GM21526 (cell line): ENCODE measurements at regions not wholly inside any gene's neighbourhood (a gene's known extent, or its start where the extent isn't known, plus 50 kb on each side); places are given as distances from the start of the nearest gene placed in this dataset.
A peak's percentile ranks its signal among the peaks of the same experiment; 100 is the strongest.
"Not testable (repeated sequence)": the region's sequence is repeated elsewhere in the genome, so short reads cannot be mapped to it uniquely, and the experiment has no call there.

ENCODE experiments used
- ATAC-seq: cut with Tn5 transposase; IDR thresholded peaks from one replicate; pipeline ENCODE4 v1.9.1; 2021; ENCODE audit warnings: moderate library complexity; ENCODE audit not compliant: unreplicated experiment, low FRiP score

DNA sequence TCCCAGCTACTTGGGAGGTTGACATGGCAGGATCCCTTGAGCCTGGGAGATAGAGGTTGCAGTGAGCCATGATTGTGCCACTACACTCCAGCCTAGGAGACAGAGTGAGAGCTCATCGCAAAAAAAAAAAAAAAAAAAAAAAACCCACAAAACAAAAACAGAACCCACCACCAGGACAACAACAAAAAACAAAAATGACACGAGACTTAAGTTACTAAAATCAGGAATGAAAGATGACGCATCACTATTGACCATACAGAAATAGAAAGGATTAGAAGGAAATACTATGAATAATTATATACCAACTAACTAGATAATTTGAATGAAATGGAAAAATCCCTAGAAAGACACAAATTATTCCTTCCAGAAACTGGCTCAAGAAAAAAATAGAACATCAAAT is 432.4 kb upstream of the PMFBP1 start:
- ATAC-seq = no peak

DNA sequence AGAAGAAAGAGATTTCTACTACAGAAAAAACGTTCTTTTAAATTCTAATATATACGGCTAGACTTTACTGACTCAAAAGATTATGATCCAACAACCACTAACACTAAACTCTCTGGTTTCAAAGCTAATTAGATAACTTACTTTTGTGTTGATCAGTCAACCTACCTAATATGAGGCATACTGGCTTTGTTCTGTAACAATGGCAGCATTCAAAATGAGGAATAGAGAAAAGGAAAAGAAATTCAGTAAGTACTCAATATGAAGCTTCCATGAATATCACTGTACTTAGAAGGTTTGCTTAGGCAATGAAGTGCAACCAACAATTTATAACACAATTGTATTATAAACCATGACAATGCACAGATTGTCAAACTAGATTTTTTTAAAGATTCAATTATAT is 430.5 kb upstream of the PMFBP1 start:
- no peak for ATAC-seq

GRCh38 chr16:72598696-72599095 is 426.7 kb upstream of the PMFBP1 start:
- no peak for ATAC-seq

DNA sequence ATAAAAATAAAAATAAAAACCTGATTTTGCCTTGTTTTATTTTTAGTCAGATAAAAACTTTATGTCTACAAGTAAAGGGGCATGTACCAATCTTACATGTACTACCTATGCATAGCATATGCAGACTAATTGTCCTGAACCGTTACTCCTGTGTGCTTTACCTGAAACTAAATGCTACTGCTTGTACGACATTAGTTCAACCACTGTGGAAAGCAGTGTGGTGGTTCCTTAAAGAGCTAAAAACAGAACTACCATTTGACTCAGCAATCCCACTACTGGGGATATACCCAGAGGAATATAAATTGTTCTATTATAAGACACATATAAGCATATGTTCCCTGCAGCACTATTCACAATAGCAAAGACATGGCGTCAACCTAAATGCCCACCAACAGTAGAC is 426.0 kb upstream of the PMFBP1 start:
- no peak for ATAC-seq

- ATAC-seq = no peak
Observed at GRCh38 chr16:72596373-72596772, 424.4 kb upstream of the PMFBP1 start.

- peak; percentile 75 for ATAC-seq
Observed at GRCh38 chr16:72590151-72590937, 418.4 kb upstream of the PMFBP1 start.

DNA sequence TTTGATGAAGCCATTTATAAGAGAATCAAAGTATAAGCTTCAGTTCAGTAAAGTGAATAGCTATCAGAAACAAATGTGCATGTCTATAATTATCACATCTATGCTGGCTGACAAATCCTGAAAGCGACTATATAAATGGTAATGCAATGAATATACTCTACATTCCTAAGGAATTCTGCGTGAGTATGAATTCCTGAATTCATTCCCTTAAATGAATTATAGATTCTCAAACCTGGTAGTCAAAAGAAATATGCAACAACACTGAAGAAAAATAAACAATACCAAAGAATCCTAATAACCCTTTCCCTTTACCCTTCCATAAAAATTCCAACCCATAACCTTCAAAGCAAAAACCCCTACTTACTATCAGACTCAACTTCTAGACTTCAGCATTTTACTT is 416.6 kb upstream of the PMFBP1 start:
- ATAC-seq = no peak

GRCh38 chr16:72578061-72578460 is 406.1 kb upstream of the PMFBP1 start:
- not testable (repeated sequence) for ATAC-seq

- ATAC-seq = no peak
Observed at GRCh38 chr16:72576189-72576588, 404.2 kb upstream of the PMFBP1 start.

DNA sequence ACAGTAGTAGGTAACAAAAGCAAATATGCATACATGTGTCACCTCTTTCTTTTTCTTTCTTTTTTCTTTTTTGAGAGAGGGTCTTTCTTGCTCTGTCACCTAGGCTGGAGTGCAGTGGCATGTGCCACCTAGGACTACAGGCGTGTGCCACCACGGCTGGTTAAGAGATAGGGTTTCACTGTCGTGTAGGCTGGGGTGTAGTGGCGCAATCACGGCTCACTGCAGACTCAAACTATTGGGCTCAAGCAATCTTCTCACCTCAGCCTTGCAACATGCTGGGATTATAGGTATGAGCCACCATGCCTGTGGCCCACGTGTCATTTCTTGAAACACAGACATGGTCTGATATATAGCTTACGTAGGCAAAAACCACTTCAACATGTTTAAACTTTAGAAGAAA is 397.7 kb upstream of the PMFBP1 start:
- no peak for ATAC-seq

DNA sequence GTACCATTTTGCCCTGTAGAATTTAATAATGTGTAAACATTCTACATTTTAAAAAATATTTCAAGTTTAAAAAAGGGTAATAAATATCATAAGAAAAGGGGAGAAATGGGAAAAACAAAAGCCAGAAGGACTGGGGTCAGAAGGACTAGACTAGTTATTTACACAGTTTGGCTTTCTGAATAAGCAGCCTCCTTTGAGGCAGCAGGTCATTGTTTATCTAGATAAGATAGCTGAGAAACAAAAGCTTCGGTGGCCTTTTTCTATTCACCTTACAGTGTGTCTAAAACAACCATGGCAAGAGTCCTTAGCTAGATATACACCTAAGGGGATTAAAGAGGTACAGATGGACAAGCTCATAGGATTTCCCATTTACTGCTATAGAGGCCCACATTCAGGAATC is 396.5 kb upstream of the PMFBP1 start:
- no peak for ATAC-seq

- no peak for ATAC-seq
Observed at GRCh38 chr16:72566174-72566573, 394.2 kb upstream of the PMFBP1 start.

- ATAC-seq = no peak
Observed at GRCh38 chr16:72565106-72565505, 393.2 kb upstream of the PMFBP1 start.

DNA sequence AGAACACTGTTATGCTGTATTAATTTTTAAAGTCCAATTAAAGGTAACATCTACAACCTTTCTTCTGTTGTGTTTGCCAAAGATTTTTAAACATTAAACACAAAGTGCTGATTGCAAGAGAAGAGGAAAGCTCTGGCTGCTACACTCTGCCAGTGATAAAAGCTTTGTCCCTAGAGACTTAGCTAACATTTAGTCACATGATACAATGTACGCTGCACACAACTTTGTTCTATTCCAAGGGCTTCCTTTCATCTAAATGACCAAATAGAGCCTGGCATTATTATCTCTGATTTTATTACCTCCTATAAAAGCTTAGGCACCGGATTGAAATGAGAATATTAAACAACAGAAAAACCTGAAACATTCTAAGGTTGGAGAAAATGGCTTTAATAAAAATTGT is 388.7 kb upstream of the PMFBP1 start:
- ATAC-seq = no peak

DNA sequence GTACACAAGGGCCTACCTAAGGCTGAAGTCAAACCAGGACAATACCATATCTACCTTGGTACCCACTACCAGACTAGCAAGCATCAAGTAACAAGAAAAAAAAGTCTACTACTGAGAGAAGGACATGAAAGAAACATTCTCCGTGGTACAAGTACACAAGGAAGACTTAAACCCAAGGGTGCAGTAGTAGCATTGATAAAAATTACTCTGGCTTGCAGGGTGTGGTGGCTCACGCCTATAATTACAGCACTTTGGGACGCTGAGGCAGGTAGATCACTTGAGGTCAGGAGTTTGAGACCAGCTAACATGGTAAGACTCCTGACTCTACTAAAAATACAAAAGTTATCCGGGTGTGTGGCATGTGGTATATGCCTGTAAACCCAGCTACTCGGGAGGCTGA is 386.5 kb upstream of the PMFBP1 start:
- no peak for ATAC-seq

DNA sequence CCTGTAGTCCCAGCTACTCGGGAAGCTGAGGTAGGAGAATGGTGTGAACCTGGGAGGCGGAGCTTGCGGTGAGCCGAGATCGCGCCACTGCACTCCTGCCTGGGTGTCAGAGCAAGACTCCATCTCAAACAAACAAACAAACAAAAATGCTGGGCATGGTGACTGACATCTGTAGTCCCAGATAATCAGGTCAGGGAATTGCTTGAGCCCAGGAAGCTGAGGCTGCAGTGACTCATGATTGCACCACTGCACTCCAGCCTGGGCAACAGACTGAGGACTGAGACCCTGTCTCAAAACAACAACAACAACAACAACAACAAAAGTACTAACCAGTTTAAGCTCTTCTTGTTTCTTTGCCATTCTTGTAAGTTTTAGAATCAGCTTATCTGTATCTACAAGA is 383.0 kb upstream of the PMFBP1 start:
- no peak for ATAC-seq

- ATAC-seq = no peak
Observed at GRCh38 chr16:72552654-72553053, 380.7 kb upstream of the PMFBP1 start.

DNA sequence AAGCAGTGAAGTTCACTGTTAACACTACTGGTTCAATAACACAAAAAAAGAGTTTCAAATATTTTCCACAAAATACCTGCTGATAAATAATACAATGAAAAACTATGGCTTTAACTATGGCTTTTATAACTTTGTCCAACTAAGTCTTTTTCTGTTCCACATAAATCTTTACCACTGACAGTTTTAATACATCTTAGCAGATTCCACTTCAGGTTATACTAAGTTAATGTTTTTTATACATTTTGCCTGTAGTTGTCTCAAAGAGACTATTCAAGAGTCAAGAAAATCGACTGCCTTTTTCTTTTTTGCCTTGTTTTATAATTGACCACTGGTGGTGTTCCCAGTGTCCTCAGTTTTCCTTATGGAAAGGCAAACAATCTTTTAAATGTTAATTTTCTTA is 379.7 kb upstream of the PMFBP1 start:
- no peak for ATAC-seq

GRCh38 chr16:72549878-72550277 is 377.9 kb upstream of the PMFBP1 start:
- no peak for ATAC-seq

DNA sequence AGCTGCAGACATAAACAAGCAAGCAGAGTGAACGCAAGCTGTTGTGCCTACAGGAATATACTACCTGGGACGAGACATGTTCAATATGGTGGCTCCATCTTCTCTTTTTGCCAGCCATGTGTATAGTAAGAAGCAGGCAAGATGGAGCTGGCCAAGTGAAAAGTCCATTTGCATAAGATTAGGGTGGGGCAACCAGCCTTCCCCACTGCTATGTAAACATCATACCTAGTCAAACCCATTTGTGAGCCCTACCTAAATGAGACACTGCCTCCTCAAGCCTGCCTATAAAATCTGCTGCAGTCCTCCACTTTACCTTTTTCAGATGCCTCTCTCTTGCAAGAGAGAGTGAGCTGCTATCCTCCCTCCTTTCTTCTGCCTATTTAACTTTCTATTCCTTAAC is 370.1 kb upstream of the PMFBP1 start:
- ATAC-seq = no peak

- ATAC-seq = no peak
Observed at GRCh38 chr16:72537664-72538063, 365.7 kb upstream of the PMFBP1 start.

DNA sequence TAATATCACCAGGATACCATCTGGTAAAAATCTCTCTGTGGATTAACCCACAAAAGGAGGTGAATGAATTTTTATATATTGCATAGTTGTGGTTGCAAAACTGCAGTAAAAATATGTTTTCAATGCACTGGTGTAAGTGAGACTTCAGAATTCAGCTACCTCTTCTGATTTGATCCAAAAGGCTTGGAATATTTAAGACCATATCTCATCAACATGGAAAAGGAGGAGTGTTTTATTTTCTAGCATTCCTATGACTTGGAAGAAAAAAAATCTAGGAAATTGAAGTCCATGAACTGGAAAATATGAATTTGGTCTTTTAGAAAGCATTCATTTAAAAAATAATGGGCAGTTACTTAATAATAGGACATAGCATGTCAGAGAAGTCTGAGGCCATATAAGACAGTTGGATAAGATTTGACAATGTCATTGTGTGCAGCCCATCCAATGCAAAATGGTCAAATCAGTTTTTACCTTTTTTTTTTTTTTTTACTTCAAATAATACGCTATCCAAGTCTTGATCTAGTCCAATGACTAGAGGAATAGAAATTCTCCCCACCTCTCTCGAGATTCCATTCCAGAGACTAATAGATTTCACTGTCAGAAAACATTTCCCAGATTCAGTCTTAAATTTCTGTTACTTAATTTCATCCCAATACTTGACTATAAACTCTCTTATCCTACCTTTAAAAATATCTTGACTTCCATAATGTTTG is 364.9 kb upstream of the PMFBP1 start:
- ATAC-seq = no peak
